Renal pelvis (tissue), 1 donor: ENCODE measurements at regions not wholly inside any gene's neighbourhood (a gene's known extent, or its start where the extent isn't known, plus 50 kb on each side); places are given as distances from the start of the nearest gene placed in this dataset.

ENCODE experiments used
- DNase-seq: peaks from one replicate; pipeline ENCODE4 v3.0.0-alpha.2; 2013

DNA sequence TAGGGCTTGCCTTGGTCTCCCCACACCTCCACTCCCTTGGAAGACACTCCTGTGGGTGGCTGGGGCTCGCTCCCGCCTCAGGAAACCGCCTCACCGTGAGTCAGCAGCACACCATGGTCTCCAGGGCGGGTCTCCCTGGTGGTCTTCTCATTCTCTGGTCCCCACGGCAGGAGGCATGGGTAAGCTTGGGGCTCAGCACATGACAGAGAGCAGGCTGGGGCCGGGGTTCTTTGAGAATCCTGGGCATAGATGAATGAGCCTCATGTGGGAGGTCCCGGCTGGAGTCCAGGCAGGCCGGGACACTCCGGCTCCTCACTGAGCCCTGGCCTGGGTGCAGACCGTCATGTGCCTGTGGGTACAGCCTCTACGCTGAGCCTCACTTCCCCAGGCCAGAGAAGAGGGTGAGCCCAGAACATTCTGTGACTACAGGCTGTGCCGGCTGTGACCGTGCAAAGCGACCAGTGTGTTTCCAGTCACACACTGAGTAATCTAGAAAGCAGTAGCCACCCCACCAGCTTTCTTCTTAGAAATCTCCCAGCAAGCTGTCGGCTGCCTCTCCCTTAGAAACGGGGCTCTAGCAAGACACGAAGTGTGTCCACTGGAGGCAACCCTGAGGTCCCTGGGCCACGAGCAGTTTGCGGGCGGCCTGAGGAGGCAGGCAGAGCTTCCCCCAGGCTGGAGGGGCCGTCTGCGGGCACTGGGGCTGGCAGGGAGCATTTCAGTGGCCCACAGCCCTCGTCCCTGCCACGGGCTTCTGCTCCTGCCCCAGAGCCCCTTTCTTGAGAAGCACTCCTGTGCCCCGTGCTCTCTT is 93.1 kb downstream of the RHOB start:
- no peak for DNase-seq

DNA sequence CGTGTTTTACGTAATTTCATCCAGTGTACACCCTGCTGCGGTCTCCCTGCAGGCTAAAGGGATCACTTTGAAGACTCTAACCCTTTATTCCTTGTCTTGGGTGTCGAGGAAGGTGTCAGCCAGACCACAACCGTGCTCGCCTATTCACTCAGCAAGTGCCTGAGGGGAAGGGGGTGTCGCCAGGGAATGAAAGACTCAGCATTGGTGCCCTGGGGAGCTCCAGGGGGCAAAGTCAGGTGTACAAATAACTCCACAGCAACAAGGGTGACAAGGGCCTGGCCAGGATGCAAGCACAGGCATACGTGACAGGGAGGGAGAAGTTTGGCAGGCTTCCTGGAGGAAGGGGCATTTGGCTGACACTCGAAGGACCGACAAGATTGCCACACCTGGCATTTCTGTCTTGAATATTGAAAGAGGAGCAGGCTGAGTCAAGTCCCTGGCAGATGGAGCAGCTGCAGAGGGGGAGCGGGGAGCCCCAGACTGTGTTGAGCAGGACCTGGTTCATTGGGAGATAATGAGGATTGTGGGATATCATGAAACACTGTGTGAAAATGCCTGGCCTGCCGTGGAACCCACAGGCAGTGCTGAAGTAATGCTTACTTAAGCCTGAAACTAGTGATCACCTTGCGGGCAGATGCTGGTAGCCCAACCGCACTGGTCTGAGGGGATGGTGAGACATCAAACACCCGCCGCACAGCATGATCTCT is 93.9 kb downstream of the RHOB start:
- no peak for DNase-seq

DNA sequence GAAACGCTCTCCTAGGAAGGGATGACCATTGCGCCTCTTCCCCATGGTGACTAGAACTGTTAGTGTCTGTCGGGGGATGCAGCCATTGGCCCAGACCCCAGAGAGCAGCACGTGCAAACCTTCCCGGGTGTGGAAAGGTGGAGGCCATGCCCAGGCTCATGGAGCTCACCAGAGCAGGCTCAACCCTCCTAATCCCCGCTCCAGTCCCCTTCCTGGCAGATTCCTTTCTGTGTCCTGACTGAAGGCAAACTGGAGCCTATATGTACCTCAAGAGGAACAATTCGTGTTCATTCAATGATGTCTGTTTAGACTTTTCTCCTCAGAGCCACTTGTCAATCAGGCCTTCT is 94.4 kb downstream of the RHOB start:
- no peak for DNase-seq

DNA sequence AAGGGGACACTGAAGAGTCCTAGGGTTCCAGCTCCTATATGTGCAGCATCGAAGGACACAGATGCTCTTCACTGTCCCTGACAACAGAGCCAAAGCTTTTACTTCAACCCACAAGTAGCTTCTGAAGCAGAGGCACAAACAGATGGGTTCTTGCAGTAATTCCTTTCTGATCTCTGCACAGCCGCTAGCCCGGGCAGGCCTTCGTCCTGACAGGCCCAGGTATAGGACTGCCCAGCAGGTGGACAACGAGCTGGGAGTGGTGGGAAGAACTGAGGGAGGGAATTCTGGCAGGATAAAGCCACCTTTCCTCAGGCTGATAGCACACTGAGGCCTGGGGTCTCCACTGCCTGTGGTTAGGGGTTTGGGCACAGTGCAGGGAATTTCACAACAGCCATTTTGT is 94.8 kb downstream of the RHOB start:
- DNase-seq = no peak

GRCh38 chr2:20542269-20542668 is 95.4 kb downstream of the RHOB start:
- DNase-seq = no peak

DNA sequence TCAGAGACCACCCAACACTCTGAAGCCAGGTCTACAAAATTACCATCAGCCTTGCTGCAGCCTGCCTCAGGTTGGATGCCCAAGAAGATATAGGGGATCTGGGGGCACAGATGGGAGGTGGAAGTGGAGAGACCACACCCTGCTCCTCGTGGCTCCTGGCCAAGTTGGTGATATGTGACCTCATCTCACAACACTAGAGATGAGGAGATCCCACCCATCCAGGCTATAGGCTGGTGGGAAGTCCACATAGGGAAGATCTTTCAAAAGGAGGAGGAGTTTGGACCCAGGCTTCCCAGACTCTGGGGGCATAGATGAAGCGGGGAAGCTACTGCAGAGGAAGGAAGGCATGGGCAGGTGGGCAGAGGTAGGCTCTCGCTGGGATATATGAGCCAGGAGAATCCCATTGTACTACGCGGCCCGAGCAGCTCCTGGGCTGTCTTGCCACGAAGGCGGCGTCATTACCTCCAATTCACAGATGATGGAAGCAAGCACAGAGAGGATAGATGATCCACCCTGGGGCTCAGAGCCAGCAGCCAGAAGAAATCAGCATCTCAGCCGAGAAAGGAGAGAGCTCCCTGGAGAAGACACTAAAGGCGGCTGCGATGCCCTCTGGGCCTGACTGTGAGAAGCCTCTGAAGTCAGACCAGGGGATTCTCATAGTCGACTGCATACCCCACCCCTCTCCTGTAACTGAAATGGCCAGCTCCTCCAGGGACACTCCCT is 96.0 kb downstream of the RHOB start:
- DNase-seq = no peak

DNA sequence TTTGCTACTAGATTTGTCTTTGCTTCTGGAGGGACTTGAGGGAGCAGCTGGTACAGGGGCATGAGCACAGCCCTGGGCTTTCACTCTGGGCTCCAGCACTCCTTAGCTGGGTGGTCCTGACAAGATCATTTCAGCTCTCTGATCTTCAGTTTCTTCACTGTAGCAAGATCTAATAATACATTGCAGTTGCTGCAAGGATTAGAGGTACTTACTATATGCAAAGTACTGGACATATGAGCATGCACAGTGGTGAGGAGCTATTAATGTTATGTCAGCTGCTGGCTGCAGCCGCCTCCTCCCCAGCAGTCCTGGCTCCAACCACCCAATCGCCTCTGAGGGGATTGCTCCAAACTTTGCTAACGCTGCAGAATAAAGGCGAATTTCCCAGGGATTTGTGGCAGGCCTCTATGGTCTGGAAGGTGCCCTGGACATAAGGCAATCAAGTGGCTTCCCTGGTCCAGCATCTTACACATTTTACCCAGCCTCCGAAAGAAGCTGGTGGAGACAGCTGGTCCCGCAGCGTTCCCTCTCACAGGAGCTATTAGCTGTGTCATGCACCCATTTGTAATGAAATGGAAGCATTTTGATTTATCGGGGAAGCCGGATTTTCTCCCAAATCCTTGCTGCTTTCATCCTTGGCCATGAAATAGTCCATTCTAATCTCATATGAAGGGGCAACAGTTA is 96.7 kb downstream of the RHOB start:
- DNase-seq = no peak

GRCh38 chr2:20544153-20544747 is 97.4 kb downstream of the RHOB start:
- DNase-seq = no peak

- no peak for DNase-seq
These were observed 101.8 kb downstream of the HS1BP3 start for GRCh38 chr2:20549144-20549543.

GRCh38 chr2:20549691-20550348 is 101.1 kb downstream of the HS1BP3 start:
- no peak for DNase-seq

DNA sequence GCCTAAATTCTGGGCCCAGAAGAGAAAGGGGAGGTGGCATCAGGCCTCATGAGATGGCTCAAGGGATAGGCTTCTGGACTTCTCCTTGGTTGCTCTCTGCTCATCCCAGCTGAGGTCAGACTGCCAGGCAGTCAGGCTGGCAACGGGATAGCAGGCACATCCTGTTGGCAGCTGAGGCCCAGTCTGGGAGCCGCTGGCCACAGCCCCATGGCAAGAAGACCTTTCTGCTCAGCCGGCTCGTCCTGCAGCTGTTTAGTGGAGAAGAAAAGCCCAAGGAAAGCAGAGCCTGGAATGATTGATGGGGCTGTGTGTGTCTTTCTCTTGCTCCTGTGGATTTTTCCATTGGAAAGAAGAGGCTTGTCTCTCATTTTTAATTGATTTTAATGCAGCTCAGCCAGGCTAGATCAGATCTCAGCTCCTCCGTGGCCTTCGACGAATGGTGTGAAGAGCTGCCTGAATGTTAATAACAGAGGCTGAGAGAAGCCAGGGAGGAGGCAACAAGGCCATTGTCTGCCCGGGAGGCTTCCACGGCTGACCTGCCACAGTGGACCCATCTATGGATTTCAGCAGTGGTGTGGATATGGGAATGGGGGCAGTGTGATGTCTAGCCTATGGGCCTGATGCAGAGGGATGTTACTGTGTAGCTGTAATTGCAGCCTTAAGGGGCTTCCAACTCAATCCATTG is 99.5 kb downstream of the HS1BP3 start:
- DNase-seq = no peak

DNA sequence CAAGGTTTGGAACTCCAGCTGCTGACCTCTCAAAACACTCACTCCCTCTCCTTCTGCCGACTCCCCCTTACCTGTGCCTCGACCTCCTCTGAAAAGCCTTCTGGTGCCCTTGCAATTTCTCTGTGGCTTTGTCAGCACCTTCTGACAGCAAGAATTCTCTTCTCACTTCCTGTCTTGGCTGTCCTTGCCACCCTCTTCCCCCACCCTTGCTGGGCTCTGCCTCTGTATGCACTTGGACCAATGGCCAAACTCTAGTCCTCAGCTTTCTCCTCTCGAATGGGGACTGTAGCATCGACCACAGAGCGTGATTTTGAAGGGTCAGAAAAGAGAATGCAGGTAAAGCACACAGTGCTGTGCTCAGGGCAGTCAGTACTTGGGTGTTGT is 99.0 kb downstream of the HS1BP3 start:
- no peak for DNase-seq

DNA sequence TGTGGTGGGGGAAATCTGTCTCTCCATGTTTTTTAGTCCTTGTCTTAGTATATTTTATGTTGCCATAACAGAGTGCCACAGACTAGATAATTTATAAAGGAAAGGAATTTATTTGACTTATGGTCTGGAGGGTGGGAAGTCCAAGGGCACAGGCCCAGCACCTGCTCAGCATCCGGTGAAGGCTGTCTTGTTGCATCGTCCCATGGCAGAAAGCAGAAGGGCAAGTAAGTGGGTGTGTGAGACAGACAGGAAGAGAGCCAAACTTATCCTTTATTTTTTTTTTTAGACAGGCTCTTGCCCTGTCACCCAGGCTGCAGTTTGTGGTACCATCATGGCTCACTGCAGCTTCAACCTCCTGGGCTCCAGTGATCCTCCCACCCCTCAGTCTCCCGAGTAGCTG is 98.1 kb downstream of the HS1BP3 start:
- no peak for DNase-seq

DNA sequence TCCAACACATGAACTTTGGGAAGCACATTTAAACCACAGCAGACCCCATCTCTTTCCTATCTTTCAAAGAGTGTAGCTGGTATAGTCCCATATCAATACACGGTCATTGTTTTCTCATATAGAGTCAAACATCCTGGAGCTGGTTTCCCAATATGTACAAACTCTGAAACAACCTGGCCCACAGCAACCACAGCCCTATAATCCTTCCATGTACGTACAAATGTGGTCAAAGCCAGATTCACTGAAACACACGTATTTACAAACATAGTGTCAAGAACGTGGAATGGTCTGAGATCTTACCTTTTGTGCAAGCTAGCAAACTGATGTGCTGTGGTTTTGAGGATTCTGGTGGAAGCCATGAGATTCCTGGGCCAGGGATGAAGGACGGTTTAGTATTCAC is 97.3 kb downstream of the HS1BP3 start:
- no peak for DNase-seq

DNA sequence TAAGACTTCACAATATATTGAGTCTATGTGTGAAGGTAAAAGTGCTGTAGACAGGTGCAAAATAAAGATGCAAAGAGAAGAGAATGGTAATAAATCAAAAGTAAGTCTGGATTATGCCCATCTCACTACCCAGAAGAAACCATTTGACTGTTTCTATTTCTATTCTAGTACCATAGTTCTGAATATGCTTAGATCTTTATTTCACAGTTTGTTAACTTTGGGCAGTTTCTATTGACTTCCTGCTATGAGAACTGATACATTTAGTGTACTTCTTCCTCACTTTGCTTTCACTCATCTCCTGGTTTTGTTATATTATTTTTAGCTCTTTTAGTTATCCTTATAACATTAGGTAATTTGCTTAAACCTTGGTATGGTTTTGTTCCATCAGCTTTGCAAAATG is 94.9 kb downstream of the HS1BP3 start:
- no peak for DNase-seq

GRCh38 chr2:20556756-20557155 is 94.1 kb downstream of the HS1BP3 start:
- no peak for DNase-seq

- DNase-seq = no peak
These were observed 93.7 kb downstream of the HS1BP3 start for GRCh38 chr2:20557226-20557625.

- no peak for DNase-seq
These were observed 93.3 kb downstream of the HS1BP3 start for GRCh38 chr2:20557635-20558034.

GRCh38 chr2:20558391-20559150 is 92.3 kb downstream of the HS1BP3 start:
- no peak for DNase-seq

- no peak for DNase-seq
These were observed 91.6 kb downstream of the HS1BP3 start for GRCh38 chr2:20559277-20559676.
